PC-3 (cell line): ENCODE measurements at regions not wholly inside any gene's neighbourhood (a gene's known extent, or its start where the extent isn't known, plus 50 kb on each side); places are given as distances from the start of the nearest gene placed in this dataset.
"Not testable (repeated sequence)": the region's sequence is repeated elsewhere in the genome, so short reads cannot be mapped to it uniquely, and the experiment has no call there.

Experiments
- CTCF ChIP-seq: fragments of 300-600 bp; sonication (generic); conservative IDR thresholded peaks from 2 replicates; pipeline ENCODE4 v1.5.1; 2017; ENCODE audit warnings: antibody characterized with exemption, low read depth, mild to moderate bottlenecking, low read length
- EZH2 ChIP-seq: fragments of 300-600 bp; sonication (generic); IDR thresholded peaks from one replicate; pipeline ENCODE4 v1.6.1; 2017; ENCODE audit warnings: antibody characterized with exemption, mild to moderate bottlenecking, low read length; ENCODE audit not compliant: unreplicated experiment

GRCh38 chr1:143803095-143803494 lies 168.7 kb downstream of the FAM72C start:
- TF ChIP-seq CTCF, EZH2: not testable (repeated sequence)
